ENCODE measurements at regions not wholly inside any gene's neighbourhood (a gene's known extent, or its start where the extent isn't known, plus 50 kb on each side); places are given as distances from the start of the nearest gene placed in this dataset.

DNA sequence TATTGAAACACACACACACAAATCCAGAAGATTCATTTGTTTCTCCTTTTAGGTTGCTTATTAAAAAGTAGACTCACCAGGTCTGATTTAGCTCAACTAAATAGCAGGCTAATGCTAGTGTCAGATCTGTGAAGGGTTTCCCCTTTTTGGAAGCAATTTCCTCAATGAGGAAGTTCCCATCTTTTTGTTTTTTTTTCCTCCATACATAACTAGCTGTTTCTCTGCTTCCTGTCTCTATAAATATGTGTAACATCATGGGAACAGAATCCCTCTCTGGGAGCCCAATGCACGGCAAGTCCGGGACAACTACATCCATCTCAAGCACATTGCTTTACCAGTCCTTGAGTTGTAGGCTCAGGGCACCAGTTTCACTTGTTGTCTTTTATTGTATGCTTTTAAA lies 1421.1 kb downstream of the PLA2G4A start:
- no peak for DNase-seq

DNA sequence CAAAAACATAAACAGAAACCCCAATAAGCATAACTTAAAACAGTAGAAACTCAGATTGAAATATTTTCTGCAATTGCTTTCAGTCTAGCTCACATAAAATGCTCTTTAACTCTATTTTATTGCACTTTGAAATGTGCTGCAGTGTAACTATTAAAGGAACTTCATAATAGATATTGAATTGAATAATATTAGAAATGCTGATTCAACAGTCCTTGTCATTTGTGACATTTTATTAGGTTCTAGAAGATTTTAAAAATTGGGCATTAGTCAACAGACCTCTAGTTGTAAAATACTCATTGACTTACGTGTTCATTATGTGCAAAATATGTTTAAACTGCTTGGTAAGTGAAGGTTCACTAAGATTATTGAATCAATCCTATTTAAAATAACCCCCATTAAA lies 1422.3 kb downstream of the PLA2G4A start:
- DNase-seq, result no peak

DNA sequence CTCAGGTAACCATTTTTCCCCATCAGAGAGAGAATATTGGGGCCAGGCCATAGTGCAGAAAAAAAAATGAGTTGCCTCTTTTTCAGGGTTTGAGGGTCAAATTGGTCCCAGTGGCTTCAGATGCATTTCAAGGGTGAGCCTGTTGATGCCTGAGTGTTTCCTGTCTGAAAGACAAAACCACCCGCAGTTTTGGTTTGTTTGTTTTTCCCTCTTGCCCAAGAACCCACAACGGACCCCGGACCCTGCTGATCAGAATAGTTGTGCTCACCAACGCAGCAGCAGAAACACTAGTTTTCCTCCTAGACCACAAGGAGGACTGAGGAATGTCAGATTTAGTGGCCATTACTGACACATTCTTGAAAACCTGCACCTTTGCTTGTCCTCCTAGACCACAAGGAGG lies 1433.1 kb downstream of the PLA2G4A start:
- DNase-seq, result no peak

DNA sequence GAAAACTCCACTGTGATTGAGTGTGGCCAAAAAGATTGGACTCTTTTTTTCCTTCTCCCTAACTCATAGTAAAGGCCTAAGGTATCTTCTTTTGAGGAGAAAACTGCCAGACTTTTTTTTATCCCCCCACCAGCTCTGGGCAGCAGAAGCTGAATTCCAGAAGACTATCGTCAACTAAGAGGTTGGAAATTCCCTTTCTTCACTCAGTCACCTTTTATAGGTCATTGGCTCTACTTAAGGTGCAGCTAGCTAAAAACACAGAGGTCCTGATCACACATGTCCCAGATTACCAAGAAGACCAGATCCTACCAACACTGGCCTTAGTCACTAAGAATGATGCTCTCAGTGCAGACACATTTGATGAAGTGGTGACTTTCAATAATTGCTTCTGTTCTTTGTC lies 1441.2 kb downstream of the PLA2G4A start:
- DNase-seq, result no peak

DNA sequence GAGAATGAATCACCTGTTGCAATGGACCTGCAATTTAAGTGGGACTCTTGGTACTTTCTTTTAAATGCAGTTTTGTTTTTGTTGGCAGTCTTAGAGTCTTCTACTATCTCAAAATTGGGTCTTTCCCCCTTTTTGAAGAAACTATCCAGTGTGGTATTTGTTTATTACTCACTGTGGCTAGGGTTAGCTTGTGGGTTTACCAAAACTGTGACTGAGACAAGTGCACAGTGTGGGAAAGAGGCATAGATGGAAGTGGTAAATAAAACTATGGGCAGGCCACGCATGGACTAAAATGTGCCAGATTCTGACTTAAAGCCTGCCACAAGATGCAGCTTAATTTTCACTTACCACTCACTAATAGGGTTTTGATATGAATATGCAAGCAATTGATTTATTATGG lies 1441.7 kb downstream of the PLA2G4A start:
- DNase-seq, result no peak

DNA sequence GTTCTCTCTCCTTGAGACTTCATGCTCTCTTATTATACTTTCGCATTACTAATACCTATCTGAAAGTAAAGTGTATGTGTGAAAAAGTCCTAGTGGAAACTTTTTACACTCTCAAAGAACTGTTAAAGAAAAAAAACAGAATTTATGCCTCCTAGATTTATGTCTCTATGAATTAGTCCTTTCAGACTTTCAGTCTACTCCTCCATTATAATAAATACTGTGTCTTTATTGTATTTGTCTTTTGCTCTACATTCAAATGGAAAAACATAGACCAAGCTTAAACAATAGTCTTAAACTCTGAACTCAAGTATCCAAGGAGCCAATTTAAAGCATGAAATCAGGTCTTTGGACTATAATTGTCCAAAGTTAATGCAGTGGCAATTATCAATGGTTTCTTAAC lies 1449.0 kb downstream of the PLA2G4A start:
- DNase-seq, result no peak

DNA sequence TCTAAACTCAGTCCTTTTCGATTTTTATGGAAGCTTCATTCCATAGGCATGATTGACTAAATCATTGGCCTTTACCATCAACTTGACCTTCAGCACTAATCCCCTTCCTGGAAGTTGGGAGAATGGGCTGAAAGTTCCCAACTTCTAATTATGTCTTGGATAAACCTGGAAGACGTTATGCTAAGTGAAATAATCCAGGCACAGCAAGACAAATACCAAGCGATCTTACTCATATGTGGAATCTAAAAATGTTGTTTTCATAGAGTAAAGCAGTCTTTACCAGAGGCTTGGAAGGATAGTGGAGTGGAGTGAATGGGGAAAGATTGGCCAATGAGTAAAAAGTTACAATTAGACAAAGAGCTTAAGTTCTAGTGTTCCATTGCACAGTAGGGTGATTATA lies 1453.2 kb downstream of the PLA2G4A start:
- no peak for DNase-seq

DNA sequence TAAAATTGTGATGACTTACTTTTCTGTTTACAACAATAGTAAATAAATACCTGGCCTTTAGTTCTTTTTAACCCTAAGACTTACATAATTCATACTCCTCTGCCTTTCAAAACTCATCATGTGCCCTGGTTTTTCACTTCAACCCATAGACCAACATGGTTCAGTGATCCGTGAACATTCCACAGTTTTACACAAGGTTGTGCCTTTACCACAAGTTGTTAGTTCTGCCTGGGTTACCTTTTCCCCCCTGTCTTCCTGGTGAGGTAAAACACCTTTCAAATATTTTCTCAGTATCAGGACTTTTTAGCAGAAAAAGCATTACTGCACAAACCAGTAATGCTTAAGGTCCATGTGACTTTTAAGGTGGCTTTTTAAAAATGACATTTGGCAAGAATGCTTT lies 1466.4 kb downstream of the PLA2G4A start:
- DNase-seq, result no peak

DNA sequence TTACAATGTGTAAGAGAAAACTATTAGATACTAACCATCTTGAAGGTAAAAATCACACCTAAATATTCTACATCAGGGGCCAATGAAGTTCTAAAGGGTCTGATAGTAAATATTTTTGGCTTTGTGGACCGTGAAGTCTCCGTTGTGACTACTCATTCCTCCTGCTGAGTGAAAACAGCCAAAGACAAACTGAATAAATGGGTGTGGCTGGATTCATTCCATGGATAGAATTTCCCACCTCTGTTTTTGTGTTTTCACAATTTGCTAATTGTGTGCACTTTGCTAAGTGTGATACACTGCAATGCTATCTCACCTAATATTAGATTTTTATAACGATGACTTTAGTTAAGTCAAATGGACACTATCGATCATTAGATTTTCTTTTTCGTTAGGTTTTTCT lies 1474.0 kb downstream of the PLA2G4A start:
- DNase-seq, result no peak

DNA sequence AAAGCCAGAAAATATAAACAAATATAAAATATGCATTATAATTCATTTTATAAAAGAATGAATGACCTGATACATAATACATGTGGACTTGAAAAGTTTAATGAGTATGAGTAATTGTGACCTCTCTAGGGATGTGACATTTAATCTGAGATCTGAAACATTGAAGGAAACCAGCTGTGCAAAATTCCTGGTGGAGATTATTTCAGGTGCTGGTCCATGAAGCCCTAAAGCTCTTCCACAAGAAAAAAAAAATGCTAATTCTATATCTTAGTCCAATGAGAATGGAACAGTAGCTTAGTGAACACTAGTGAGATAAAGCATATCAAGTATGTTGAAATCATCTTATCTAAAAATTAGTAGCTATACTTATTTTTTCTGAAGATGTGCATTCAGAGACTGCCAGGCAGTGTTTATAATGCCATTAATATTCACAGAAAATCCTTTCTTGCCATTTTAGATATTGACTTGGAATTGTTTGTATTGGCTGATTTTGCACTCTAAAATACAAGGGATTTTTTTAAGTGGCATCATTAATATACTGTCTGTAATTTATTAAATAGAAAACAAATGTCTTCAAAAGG lies 1485.9 kb downstream of the PLA2G4A start:
- no peak for DNase-seq

DNA sequence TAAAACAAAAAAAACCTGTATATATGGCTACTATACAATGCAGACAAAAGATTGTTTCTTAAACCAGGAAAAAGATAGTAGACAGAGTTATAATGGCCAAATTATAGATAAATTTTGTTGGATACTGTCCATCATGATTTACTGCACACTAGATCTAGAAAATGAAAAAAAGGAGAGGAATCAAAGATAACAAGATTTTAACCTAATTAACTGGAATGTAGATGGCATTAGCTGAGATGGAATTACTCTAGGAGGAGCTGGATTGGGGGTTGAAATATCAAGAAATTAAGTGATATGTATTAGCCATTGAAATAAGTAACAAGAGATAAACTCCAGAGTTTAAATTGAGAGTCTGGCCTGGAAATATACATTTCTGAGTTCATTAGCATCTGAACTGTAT lies 1489.1 kb downstream of the PLA2G4A start:
- DNase-seq, result no peak

DNA sequence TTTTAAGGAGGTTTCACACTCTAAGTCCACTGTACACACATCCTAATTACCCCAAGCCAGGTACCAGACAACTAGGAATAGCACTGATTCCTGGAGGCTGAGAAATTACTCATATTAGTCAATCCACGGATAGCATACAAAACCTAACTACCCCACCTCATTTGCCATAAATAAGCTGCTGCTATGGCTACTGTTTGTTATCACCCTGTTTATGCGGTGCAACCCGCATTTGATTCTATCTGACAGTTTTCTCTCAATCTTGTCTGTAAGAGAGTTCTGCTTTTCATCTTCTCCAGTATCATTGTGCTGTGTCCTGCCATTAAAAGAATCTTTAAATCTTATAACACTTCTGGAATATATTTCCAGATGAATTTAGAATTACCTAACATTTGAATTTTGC lies 1496.5 kb downstream of the PLA2G4A start:
- DNase-seq, result no peak

DNA sequence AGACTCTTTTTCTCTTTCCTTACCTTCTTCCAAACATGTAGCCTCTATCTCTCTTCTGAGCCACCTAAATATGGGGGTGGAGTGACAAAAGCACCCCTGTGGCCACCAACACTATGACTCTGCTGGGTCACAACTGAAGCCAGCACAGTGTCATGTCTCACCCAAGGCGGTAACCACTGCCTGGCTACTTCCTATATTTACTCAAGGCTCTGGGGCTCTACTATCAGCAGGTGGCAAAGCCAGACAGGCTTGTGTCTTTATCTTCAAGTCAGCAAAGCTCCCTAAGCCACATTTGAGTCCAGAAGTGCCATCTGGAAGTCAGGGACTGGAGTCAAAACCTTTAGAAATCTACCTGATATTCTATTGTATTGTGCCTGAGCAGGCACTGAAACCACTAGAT lies 1515.2 kb downstream of the PLA2G4A start:
- no peak for DNase-seq

DNA sequence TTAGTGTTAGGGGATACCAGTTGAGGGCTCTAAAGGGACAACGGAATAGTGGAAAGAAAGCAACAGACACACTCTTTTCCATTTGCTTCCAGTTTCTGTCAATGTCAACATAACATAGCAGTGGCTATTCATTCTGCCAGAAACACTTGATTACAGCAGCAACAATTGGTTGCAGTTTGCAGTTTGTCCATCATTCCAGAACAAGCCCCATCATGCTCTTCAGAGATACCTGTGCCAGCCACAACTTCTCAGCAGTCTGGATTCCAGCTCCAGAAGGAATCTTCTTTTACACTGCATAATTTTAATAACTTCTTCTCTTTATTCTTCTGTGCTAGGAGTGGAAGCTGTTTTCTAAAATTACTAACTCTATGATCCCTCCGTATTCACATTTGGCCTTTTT lies 1521.4 kb downstream of the PLA2G4A start:
- no peak for DNase-seq

DNA sequence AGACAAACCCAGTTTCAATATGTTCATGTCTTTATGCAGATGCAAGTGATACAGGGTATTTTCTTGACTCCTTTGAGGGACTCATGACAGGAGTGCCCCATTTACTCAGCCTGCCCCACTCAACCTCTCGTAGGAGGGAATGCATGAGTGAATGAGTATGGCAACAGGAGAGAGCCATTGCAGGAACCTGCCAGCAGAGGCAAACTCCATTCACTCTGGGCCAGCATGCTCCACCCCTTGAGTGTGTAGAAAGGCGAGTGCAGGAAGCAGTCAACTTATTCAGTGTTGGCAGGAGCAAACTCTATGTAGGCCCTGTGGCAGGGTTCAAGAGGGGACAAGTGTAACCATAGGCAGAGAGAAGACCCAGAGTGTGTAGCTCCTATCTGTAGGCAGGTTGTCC lies 1526.3 kb downstream of the PLA2G4A start:
- DNase-seq, result no peak

DNA sequence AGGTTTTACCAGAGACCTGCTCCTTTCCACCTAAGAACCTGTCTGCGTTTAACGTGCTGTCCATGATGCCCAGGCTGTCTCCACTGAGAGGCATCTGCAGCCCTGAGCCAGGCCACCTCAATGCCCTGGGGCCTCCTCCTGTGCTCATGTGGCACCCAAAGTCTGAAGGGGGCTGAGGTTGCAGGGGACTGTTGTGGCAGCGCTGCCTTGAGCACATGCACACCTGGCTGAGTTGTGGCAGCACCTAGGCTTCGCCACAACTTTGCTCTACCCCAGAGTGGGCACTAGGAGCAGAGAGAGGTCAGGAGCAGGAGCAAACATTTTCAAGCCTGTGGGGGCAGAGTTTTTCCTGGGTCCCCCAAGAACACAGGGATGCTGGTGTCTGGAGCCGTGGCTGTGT lies 1527.1 kb downstream of the PLA2G4A start:
- no peak for DNase-seq

DNA sequence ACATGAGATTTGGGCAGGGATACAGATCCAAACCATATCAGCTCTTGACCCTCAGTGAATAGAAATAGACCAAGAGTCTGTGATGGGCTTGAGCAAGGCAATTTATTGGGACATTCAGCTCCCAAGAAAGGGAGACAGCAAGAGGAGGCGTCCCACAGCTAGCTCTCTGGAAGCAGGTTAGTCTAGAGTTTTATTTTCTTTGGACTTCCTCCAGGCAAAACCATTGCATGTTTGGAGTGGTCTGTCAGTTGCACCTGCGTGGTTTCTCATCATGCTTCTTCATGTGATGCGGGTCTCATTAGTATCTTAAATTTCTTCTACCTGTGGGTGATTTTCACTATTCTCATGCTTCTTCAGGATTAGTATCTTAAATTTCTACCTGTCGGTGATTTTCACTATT lies 1530.6 kb downstream of the PLA2G4A start:
- no peak for DNase-seq

DNA sequence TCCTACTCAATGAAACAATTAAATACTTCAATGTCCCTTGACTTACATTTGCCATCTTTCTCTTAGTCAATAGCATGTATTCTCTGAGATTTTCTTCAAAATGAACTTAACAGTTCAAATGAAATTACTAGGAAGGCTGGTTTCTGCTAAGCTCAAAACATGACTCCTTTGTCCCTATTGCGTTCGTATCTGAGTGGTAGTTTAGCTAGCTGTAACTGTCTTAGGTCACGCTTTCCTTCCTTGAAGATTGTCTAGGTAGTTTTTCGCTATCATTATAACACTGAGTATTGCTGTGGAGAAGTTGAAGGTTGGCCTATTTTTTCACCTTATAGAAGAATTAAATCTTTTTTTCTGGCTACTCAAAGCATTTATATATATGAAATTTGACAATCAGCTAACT lies 1535.2 kb downstream of the PLA2G4A start:
- DNase-seq, result no peak

DNA sequence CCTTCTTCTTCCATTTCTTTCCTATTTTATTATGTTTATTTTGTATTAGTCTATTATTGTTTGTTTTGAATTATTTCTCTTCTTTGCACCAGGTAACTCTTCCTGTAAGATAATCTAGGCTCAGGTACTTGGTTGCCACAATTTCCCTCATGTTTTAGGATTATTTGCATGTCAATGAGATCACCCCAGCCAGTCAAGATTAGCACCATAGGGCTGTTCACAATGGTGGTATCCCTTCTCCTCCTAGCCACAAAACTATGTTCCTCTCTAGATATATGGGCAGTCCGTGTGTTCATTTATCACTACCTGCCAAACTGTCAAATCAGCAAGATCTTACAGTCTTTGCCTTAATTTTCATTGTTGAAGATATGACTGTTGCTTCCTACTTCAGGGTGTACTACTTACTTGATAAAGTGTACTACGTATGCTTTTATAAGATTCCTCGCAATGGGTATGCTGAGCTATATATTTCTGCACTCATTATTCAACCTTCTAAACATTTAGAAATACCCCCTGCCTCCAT lies 1536.2 kb downstream of the PLA2G4A start:
- no peak for DNase-seq

DNA sequence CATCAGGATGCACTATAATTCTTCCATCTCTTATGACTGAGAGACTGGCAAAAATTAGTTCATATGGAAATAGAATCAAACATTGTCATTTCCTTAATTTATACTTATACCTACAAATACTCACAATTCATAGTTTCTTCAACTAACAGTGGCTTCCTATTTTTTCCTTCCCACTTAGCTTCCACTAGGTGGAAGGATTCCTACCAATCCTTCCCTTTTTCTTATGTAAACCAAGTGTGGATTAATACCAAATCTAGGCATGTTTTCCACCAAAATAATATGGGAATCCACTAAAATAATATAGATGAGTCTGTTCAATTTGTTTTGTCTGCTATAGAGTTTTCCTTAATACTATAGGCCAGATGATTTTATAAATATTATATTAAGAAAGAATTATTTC lies 1537.1 kb downstream of the PLA2G4A start:
- DNase-seq, result no peak

DNA sequence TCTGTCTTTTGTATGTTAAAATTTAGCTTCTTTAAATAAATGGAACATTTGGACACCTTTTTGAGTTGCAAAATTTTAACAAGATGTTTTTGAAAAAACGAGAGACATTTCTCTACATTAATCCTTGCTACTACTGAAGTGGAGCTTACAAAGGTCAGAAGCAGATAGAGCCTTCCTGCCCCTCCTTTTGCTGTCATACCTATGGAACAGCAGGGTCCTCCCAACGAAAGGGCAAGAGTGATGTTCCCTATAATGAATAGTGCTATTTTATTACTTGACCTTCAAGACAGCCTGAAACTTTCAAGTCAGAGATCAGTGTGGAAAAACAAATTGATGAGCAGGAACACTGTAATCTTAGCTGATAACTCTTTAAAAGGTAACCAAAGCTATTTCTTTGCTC lies 1538.9 kb downstream of the PLA2G4A start:
- no peak for DNase-seq

DNA sequence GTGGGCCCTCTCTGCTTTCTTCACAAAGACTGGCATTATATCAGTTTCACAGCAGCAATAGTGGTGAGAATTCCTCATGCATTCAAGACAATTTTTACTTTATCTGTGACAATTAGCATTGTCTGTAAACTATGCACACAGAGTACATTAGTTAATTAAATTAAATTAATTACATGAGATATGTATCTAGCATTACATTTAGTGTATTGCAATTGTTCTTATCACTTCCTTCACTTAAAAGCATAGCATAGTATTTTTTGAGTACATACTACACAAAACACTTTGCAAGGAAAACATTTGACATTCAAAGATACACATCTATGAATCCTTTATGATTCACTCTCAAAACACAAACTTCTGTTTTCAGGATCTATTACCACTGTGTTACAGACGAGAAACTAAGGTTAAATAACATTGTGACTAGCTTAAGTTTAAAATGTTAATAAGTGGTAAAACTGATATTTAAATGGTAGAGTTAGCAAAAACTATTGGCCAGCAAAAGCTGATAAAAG lies 1542.6 kb downstream of the PLA2G4A start:
- no peak for DNase-seq

DNA sequence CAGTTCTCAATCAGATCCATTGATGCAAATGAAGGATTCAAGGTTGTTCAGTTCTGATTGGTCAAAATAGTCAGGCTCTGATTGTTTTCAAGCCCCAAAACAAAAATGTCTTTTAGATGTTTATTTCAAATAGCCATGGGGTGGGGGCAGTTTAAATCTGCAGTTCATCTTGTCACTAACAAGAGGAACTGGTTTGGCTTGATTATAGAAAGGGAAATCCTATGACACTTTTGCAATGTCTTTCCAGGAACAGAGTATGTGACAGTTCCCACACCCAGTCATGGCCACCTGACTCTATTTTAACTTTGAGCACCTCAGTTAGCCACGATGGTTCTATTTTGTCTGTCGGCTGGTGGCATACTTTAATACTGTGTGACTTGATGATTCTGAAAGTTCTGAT lies 1544.1 kb downstream of the PLA2G4A start:
- DNase-seq, result no peak

DNA sequence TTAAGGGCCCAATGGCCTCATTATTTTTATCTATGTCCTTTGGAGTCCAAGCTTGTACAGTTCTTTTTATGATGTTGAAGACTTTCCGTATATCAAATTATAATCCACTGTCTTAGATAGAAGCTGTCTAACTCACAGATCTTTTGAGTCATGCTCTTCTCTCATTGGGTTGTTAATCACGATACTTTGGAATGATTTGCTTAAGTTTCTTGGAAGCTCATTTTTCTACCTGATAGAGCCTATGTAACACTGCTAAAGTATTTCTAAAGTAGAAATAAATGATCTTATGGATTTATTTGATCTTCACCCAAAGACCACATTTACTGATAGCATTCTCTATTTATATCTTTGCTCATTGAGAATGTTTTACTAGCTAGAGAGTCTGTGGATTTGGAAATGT lies 1554.1 kb downstream of the PLA2G4A start:
- DNase-seq, result no peak
